H1 (cell line): ENCODE measurements at regions not wholly inside any gene's neighbourhood (a gene's known extent, or its start where the extent isn't known, plus 50 kb on each side); places are given as distances from the start of the nearest gene placed in this dataset.
A peak's percentile ranks its signal among the peaks of the same experiment; 100 is the strongest.

Experiments used
- CTCF ChIA-PET: fragments of 300-600 bp; sonication (Branson Sonifier 250); formaldehyde crosslinking; loops from one replicate; lab custom pipeline; 2021; ENCODE audit not compliant: partially characterized antibody; lab: Charles Lee
- POLR2A ChIA-PET: fragments of 300-600 bp; sonication (Branson Sonifier 250); formaldehyde crosslinking; loops from one replicate; lab custom pipeline; 2021; ENCODE audit warnings: inconsistent platforms; ENCODE audit not compliant: partially characterized antibody; lab: Charles Lee
- DNase-seq, 2 experiments: peaks; one replicate each; pipeline versions ENCODE4 v3.0.0 to v3.0.0-alpha.2; 2010 to 2022; ENCODE audit warnings: low spot score in 2 of 2, low read depth in 1 of 2, mixed read lengths in 1 of 2
- FAIRE-seq: peaks from 2 replicates; lab custom pipeline; 2011; peaks lifted over from hg19 to GRCh38; lab: Jason Lieb, UNC
- H2AFZ ChIP-seq: 2 replicates; pipeline ENCODE4 v1.8.1; 2012; ENCODE audit warnings: low read length, inconsistent platforms
- H2AK5ac ChIP-seq: 2 replicates; pipeline ENCODE4 v1.6.1; 2013; ENCODE audit warnings: low read depth, low read length
- H2BK120ac ChIP-seq: replicated peaks from 2 replicates; pipeline ENCODE3; 2013; ENCODE audit warnings: low read depth, low read length, inconsistent platforms
- H2BK12ac ChIP-seq: 2 replicates; pipeline ENCODE4 v1.6.1; 2013; ENCODE audit warnings: low read depth, low read length
- H2BK15ac ChIP-seq: 2 replicates; pipeline ENCODE4 v1.6.1; 2013; ENCODE audit warnings: low read length
- H2BK20ac ChIP-seq: 2 replicates; pipeline ENCODE4 v1.6.1; 2013; ENCODE audit warnings: low read length
- H2BK5ac ChIP-seq: 2 replicates; pipeline ENCODE4 v1.6.1; 2013; ENCODE audit warnings: low read depth, low read length
- H3K14ac ChIP-seq: 2 replicates; pipeline ENCODE4 v1.6.1; 2013; ENCODE audit warnings: inconsistent platforms; ENCODE audit not compliant: insufficient read length
- H3K18ac ChIP-seq: 2 replicates; pipeline ENCODE4 v1.6.1; 2013; ENCODE audit warnings: low read length; ENCODE audit errors: extremely low read depth
- H3K23ac ChIP-seq: 2 replicates; pipeline ENCODE4 v1.6.1; 2013; ENCODE audit warnings: inconsistent platforms; ENCODE audit not compliant: insufficient read length
- H3K23me2 ChIP-seq: 2 replicates; pipeline ENCODE4 v1.6.1; 2013; ENCODE audit warnings: low read depth, low read length
- H3K27ac ChIP-seq: 2 replicates; pipeline ENCODE4 v1.6.1; 2011; ENCODE audit warnings: low read depth, low read length, inconsistent platforms
- H3K27me3 ChIP-seq, 4 experiments: replicated peaks in 1 of 4; 1 replicate in 1 of 4; 2 replicates in 3 of 4; pipeline versions ENCODE4 v1.6.1 to v1.8.1; 2011 to 2013; ENCODE audit warnings: low read length in 3 of 4, mild to moderate bottlenecking in 3 of 4, inconsistent platforms in 2 of 4, mixed read lengths in 2 of 4, moderate library complexity in 1 of 4; ENCODE audit not compliant: control insufficient read depth in 3 of 4, insufficient read depth in 3 of 4; ENCODE audit errors: extremely low read depth in 1 of 4
- H3K36me3 ChIP-seq, 4 experiments: 2 replicates each; pipeline versions ENCODE4 v1.6.1 to v1.8.1; 2011 to 2013; ENCODE audit warnings: mild to moderate bottlenecking in 4 of 4, low read length in 3 of 4, moderate library complexity in 2 of 4, control low read depth in 1 of 4, inconsistent platforms in 1 of 4; ENCODE audit not compliant: insufficient read depth in 4 of 4, control insufficient read depth in 2 of 4
- H3K4ac ChIP-seq: replicated peaks from 2 replicates; pipeline ENCODE3; 2013; ENCODE audit warnings: low read length, low read depth, mixed read lengths, inconsistent platforms; ENCODE audit not compliant: insufficient read length
- H3K4me1 ChIP-seq, 4 experiments: replicated peaks in 1 of 4; 1 replicate in 1 of 4; 2 replicates in 3 of 4; pipeline versions ENCODE4 v1.6.1 to v1.8.1; 2011 to 2013; ENCODE audit warnings: low read length in 3 of 4, inconsistent platforms in 2 of 4, mixed read lengths in 1 of 4; ENCODE audit not compliant: insufficient read depth in 4 of 4, control insufficient read depth in 3 of 4
- H3K4me2 ChIP-seq, 2 experiments: 2 replicates each; pipeline versions ENCODE4 v1.6.1 to v1.8.1; 2011 to 2013; ENCODE audit warnings: low read depth in 2 of 2, low read length in 2 of 2, control low read depth in 1 of 2, inconsistent platforms in 1 of 2, mild to moderate bottlenecking in 1 of 2; ENCODE audit not compliant: insufficient read depth in 1 of 2
- H3K4me3 ChIP-seq, 4 experiments: fragments of 200-600, 300-600 bp in 1 of 4; sonication (generic), shearing (Covaris generic), sonication (Bioruptor Twin) in 1 of 4; 2 replicates each; pipeline versions ENCODE4 v1.5.1 to v1.8.1; 2011 to 2016; ENCODE audit warnings: low read length in 4 of 4, low read depth in 3 of 4, control low read depth in 2 of 4, inconsistent platforms in 2 of 4, mild to moderate bottlenecking in 2 of 4, mixed read lengths in 1 of 4, moderate library complexity in 1 of 4; ENCODE audit not compliant: insufficient read depth in 2 of 4; ENCODE audit errors: extremely low read depth in 1 of 4
- H3K56ac ChIP-seq: replicated peaks from 2 replicates; pipeline ENCODE3; 2013; ENCODE audit warnings: low read depth, mild to moderate bottlenecking, mixed read lengths, low read length, inconsistent platforms; ENCODE audit not compliant: insufficient read length
- H3K79me1 ChIP-seq: 2 replicates; pipeline ENCODE4 v1.6.1; 2013; ENCODE audit warnings: low read depth, low read length, control low read depth
- H3K79me2 ChIP-seq, 2 experiments: 2 replicates each; pipeline versions ENCODE4 v1.6.1 to v1.8.1; 2012 to 2013; ENCODE audit warnings: low read length in 2 of 2, mild to moderate bottlenecking in 2 of 2, inconsistent platforms in 1 of 2; ENCODE audit not compliant: insufficient read depth in 2 of 2, control insufficient read depth in 1 of 2
- H3K9ac ChIP-seq, 4 experiments: replicated peaks in 1 of 4; 1 replicate in 1 of 4; 2 replicates in 3 of 4; pipeline versions ENCODE4 v1.6.1 to v1.8.1; 2011 to 2013; ENCODE audit warnings: low read depth in 3 of 4, low read length in 3 of 4, control low read depth in 2 of 4, mild to moderate bottlenecking in 2 of 4, moderate library complexity in 2 of 4, inconsistent platforms in 1 of 4; ENCODE audit errors: extremely low read depth in 1 of 4
- H3K9me3 ChIP-seq, 2 experiments: 2 replicates each; pipeline versions ENCODE4 v1.6.1 to v1.8.1; 2012 to 2013; ENCODE audit warnings: mild to moderate bottlenecking in 2 of 2, moderate library complexity in 2 of 2, control low read depth in 1 of 2, inconsistent platforms in 1 of 2, low read depth in 1 of 2, low read length in 1 of 2, mixed read lengths in 1 of 2; ENCODE audit not compliant: insufficient read depth in 2 of 2
- H4K20me1 ChIP-seq, 2 experiments: replicated peaks in 1 of 2; 2 replicates each; pipeline versions ENCODE3 to v1.8.1; 2011 to 2013; ENCODE audit warnings: inconsistent platforms in 2 of 2, low read length in 2 of 2, mild to moderate bottlenecking in 1 of 2; ENCODE audit not compliant: insufficient read depth in 2 of 2, control insufficient read depth in 1 of 2
- H4K5ac ChIP-seq: 2 replicates; pipeline ENCODE4 v1.6.1; 2013; ENCODE audit warnings: low read length, low read depth, mixed read lengths, inconsistent platforms; ENCODE audit not compliant: insufficient read length
- H4K8ac ChIP-seq: 2 replicates; pipeline ENCODE4 v1.8.0; 2013; ENCODE audit warnings: mild to moderate bottlenecking, moderate library complexity, low read length, inconsistent platforms; ENCODE audit not compliant: insufficient read depth; ENCODE audit errors: extremely low read depth
- H4K91ac ChIP-seq: replicated peaks from 2 replicates; pipeline ENCODE3; 2013; ENCODE audit warnings: low read length, mixed read lengths, inconsistent platforms; ENCODE audit not compliant: insufficient read length
- EZH2 ChIP-seq: fragments of 200-600 bp; sonication (generic); IDR thresholded peaks from 2 replicates; pipeline ENCODE4 v1.7.1; 2012; ENCODE audit warnings: low read depth, mild to moderate bottlenecking, moderate library complexity, low read length, inconsistent platforms; ENCODE audit not compliant: severe bottlenecking
- KDM1A ChIP-seq: fragments of 200-600, 300-600 bp; sonication (generic); IDR thresholded peaks from 2 replicates; pipeline ENCODE4 v1.7.1; 2016; ENCODE audit warnings: mild to moderate bottlenecking, low read length, borderline replicate concordance
- MAFK ChIP-seq: IDR thresholded peaks from 2 replicates; pipeline ENCODE4 v1.6.1; 2012; ENCODE audit warnings: low read depth, mild to moderate bottlenecking, improper control_type of control experiment, low read length
- RAD21 ChIP-seq, 2 experiments: IDR thresholded peaks in 1 of 2; conservative IDR thresholded peaks in 1 of 2; 2 replicates each; pipeline ENCODE4 v1.6.1; 2011; ENCODE audit warnings: low read depth in 2 of 2, low read length in 2 of 2, improper control_type of control experiment in 1 of 2, inconsistent platforms in 1 of 2, mild to moderate bottlenecking in 1 of 2, moderate library complexity in 1 of 2
- SP1 ChIP-seq: IDR thresholded peaks from 2 replicates; pipeline ENCODE4 v1.6.1; 2011; ENCODE audit warnings: low read depth, low read length
- WGBS, 2 experiments: shearing (Covaris generic) in 1 of 2; methylation state at CpG; one replicate each; pipeline versions ENCODE4 v1.1.6 to v1.1.7; 2013 to 2015; ENCODE audit warnings: low lambda C conversion rate in 2 of 2, mixed read lengths in 2 of 2, inconsistent platforms in 1 of 2, low coverage in 1 of 2, missing lambda C conversion rate in 1 of 2; ENCODE audit not compliant: insufficient replicate concordance in 2 of 2, insufficient coverage in 1 of 2, insufficient read length in 1 of 2; ENCODE audit errors: extremely low coverage in 1 of 2, missing lambda C conversion rate in 1 of 2; 5-methylcytosine and 5-hydroxymethylcytosine counted together

DNA sequence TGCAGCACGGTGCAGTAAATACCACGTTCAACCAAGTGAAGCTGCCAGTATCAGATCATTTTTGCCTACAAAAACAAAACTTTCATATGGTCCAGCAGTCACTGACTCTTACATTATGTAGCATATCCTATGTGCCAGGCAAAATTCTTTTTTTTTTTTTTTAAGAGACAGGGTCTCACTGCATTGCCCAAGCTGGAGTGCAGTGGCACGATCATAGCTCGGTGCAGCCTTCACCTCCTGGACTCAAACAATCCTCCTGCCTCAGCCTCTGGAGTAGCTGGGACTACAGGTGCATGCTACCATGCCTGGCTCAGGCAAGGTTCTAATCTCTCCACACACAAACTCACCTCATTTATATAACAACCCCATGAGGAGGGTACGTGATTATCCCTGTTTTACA is 208.6 kb upstream of the JARID2 start:
- H3K9me3 ChIP-seq: no peaks in the 10 kb centered on the region
- no peak overlapping the region for H3K23ac ChIP-seq
- H3K79me2 ChIP-seq: peaks cover 0 to 4% of the 10 kb centered on the region in 2 experiments; a peak in 1 of 4 replicates
- H3K79me1 ChIP-seq: no peaks in the 10 kb centered on the region
- no peaks in the 10 kb centered on the region for H3K36me3 ChIP-seq
- H3K4ac ChIP-seq: peak overlapping the region; percentile 99
- peak overlapping the region; percentile 94 for H2BK120ac ChIP-seq
- TF ChIP-seq SP1: no peak
- no peak for TF ChIP-seq RAD21 (IDR thresholded peaks at IDR 0.05 in 1 of 2, conservative IDR thresholded peaks at IDR 0.05 in 1 of 2; ENCODE audit: low read depth in 2 of 2, low read length in 2 of 2)
- TF ChIP-seq EZH2: no peak
- TF ChIP-seq MAFK: no peak
- TF ChIP-seq KDM1A: peak; percentile 46; the same call in 1 of the 2 replicates
- TF ChIP-seq, all 59 proteins: peak for 1
- Histone ChIP-seq H2AK5ac (peak overlapping the region; percentile 98), H3K4me2 (no peak overlapping the region), H2BK12ac (peak overlapping the region; percentile 100), H2AFZ (no peak overlapping the region), H2BK20ac (peak overlapping the region; percentile 100), H4K5ac (peak overlapping the region; percentile 79), H3K18ac (peak overlapping the region; percentile 98), H3K27me3 (no peaks in the 10 kb centered on the region), H3K4me3 (no peak overlapping the region), H4K91ac (peak overlapping the region; percentile 99), H3K9ac (no peak overlapping the region), H4K20me1 (no peaks in the 10 kb centered on the region), H3K23me2 (no peaks in the 10 kb centered on the region), H4K8ac (no peak overlapping the region; the same call in 1 of the 2 replicates), H2BK15ac (no peak overlapping the region), H3K56ac (no peak overlapping the region), H3K14ac (no peak overlapping the region), H2BK5ac (peak overlapping the region; percentile 98), H3K27ac (peak overlapping the region; percentile 67; the same call in 1 of the 2 replicates), H3K4me1 (peaks cover 0 to 16% (median 8%) of the 10 kb centered on the region in 4 experiments; a peak in 5 of 7 replicates)
- 88% methylated on average over 5 of the region's 5 CpGs; no CpG with 5 or more reads in 1 of the 2 experiments for WGBS, 2 experiments
- DNase-seq (no peak), FAIRE-seq (no peak)
- ChIA-PET POLR2A (interaction anchor here (0.8 to 1.5 kb wide), 4 partner anchors 173 to 218 kb away, joined by 3 to 4 read pairs (median 3); no protein-coding TSS in a partner anchor), CTCF (no interaction called here)
